HG02981 (cell line): ENCODE measurements at regions not wholly inside any gene's neighbourhood (a gene's known extent, or its start where the extent isn't known, plus 50 kb on each side); places are given as distances from the start of the nearest gene placed in this dataset.
"Not testable (repeated sequence)": the region's sequence is repeated elsewhere in the genome, so short reads cannot be mapped to it uniquely, and the experiment has no call there.

ENCODE experiments used
- ATAC-seq: cut with Tn5 transposase; IDR thresholded peaks from one replicate; pipeline ENCODE4 v1.9.1; 2021; ENCODE audit warnings: mild to moderate bottlenecking, moderate library complexity; ENCODE audit not compliant: unreplicated experiment

DNA sequence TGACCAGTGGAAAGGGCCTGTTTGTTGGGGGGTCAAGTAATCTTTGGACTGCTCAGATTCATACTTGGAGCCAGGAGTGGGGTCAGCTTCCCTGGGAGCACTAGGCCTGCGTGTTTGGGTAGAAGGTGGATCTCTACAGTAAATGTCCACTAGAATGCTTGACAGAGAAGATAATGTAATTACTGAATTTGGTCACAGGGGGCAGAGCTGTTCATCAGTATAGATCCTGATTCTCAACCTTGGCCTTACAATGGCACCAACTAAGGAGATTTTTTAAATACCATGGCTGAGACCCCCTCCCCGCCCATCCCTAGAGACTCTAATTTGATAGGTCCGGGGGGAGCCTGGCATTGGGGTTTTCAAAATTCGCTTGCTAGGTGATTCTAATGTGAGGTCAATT lies 217.5 kb upstream of the PLXNA2 start:
- no peak for ATAC-seq

DNA sequence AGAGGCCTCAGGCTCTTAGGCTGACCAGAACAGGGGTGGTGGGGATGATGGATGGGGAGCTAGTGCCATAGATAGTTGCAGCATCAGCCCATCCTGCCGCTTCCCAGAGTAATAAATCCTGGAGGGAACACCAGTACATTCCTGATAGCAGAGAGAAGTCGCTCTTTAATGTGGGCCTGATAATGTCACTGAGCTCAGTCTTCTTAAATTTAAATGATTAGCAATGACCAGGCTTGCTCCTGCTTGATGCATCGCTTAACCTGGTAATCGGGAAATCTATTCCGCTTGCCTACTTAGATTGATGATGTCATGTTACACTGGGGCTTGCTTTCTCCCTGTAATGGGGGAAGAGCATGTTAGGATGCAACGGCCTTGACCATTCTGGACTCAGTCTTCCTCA lies 218.6 kb upstream of the PLXNA2 start:
- ATAC-seq: no peak

- ATAC-seq: no peak
Observed at GRCh38 chr1:208465266-208465665, 221.1 kb upstream of the PLXNA2 start.

DNA sequence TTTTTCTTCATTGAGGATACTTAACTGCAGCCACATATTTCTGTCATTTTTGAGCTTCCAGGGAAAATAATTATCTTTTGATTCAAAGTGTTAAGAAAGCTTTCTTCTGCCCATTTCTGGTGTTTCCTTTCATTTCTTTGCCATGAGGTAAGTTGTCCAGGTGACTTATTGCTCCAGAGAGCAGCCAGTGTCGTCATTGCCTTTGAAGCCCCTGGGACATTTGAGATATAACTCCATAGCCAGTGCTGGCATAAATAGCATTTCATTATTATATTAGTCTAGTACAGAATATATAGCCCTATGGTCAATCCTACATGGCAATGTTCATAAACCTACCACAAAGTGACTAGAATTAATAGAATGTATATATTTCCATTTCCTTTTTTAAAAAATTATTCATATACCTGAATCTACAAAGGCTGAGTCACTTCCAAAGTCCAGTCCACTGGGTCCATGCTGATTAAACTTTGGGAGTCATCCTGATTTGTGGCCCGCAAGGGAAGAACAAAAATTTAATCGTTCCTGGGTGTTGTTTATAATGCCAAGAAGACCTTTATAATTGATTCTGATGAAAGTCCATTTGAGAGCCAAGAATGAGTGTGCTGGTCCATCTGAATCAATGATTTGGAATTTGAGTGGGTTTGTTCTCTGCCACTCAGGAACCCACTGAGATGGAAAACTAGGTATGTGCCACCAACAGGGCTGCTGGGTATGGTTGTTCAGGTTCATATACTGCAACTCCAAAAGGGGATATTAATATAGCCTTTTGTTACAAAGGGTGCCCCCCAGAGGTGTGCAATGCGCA lies 221.8 kb upstream of the PLXNA2 start:
- no peak for ATAC-seq

- no peak for ATAC-seq
Observed at GRCh38 chr1:208467151-208467780, 223.1 kb upstream of the PLXNA2 start.

GRCh38 chr1:208475449-208475848 lies 231.3 kb upstream of the PLXNA2 start:
- ATAC-seq: no peak

DNA sequence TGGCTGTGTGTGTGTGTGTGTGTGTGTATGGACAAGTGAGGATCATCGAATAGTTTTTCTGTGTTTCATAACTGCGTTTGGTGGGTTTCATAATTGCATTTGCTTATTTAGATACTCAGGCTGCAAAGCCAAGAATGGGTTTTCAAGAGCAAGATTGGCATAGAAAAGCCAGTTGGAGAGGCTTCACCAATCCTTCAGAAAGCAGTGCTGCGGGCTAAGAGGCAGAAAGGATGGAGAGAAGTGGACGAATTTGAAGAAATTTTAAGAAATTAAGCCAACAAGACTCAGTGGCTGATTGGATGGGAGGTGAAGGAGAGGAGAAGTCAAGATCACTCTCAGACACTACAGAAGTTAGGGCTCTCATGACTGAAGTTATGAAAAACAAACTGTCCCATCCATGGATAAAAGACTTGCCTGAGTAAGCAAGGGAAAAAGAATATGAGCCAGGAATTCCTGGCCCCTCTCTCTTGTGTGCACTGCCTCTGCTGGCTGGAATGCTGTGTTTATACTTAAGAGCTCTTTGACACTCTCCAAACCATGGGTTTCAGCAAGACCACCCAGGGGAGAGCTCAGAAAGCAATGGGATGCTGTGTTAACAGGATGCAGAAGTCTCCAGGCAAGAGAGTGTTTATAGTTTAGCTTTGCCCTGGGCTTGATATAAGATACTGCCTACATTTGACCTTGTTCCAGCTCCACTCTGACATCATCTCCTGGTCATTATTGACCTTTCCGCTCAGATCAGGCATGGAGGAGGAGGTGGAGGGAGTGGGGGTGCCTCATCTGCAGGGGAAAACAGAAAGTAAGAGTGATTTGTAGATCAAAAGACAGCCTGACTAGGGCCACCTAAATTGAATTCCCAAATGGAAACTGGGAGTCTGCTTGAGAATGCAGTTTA lies 232.0 kb upstream of the PLXNA2 start:
- ATAC-seq: no peak

GRCh38 chr1:208476846-208477170 lies 232.6 kb upstream of the PLXNA2 start:
- no peak for ATAC-seq

DNA sequence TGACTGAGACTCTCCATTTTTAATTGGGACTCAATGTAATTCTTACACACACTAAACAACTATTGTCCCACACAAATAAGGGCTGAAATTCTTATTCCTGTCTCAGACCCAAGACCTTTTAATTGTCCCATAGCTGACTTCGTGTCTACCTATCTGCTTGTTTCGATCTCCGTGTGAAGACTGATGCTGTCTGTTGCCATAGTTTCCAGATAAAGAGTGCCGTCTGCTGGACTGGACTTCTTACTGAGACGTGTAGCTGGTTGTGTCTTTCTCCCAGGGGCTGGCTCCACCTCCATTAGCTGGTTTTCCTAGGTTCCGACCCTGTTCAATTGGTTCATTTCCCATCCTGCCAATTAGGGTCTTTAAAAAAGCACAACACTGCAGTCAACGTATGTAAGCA lies 235.3 kb upstream of the PLXNA2 start:
- no peak for ATAC-seq

GRCh38 chr1:208485512-208485911 lies 241.3 kb upstream of the PLXNA2 start:
- no peak for ATAC-seq

DNA sequence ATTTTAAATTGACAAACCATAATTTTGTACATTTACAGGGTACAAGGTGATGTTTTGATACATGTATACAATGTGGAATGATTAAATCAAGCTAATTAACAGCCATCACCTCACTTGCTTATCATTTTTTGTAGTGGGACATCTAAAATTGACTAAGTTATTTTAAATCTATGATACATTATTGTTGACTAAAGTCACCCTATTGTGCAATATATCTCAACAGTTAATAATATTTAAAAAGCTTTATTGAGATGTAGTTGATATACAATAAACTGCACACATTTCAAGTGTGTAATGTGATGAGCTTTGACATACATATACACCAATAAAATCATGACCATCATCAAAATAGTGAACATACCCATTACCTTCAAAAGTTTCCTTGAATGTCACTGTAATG lies 242.5 kb upstream of the PLXNA2 start:
- no peak for ATAC-seq

GRCh38 chr1:208488432-208488831 lies 244.2 kb upstream of the PLXNA2 start:
- ATAC-seq: not testable (repeated sequence)

GRCh38 chr1:208496467-208497371 lies 252.5 kb upstream of the PLXNA2 start:
- ATAC-seq: no peak

DNA sequence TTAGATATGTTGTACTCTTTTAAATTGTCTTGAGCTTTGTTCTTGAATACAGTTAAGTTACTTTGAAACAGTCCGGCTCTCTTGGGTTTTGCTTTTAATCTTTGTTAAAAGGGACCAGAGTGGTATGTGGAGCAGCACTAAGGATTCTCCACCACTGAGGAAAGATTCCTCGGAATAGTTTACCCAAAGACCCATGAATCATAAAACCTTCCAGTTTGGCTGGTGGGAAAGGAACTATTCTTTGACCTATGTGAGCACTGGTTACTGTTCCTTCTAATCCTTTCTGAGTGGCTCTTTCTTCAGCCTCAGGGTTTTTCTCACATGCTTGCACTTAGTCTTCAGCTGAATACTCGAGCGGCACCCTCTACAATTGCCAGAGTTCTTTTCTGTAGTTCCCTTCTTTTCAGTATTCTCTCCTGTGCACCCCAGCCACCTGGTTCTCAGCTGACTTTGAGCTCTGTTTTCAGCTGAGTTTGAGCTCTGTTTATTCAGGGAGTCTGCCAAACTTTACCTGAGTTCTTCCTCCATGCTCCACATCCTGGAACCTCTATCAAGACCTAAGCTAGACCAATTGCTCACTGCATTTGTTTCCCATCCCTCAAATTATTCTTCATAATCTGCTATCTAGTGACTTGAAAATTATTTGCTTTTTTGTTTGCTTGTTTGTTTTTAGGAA lies 253.8 kb upstream of the PLXNA2 start:
- ATAC-seq: no peak

DNA sequence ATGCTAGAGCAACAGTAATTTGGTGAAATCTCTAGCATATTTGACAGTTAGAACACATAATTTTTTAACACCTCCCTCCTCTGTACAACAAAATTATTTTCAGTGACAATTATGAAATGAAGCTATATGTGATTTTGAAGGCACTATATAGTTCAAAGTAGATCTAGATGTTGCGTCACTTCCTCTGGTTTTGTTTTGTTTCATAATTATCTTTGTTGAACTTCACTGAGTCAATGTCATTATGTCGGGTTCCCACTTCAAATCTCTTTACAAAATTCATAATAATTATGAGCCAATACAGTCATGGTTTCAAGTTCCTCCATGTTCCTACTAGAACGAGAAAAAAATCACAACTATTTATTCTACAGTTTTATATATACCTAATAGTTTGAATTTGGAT lies 254.8 kb upstream of the PLXNA2 start:
- ATAC-seq: no peak

GRCh38 chr1:208499601-208500000 lies 255.4 kb upstream of the PLXNA2 start:
- ATAC-seq: no peak

- ATAC-seq: no peak
Observed at GRCh38 chr1:208500375-208500774, 256.2 kb upstream of the PLXNA2 start.

DNA sequence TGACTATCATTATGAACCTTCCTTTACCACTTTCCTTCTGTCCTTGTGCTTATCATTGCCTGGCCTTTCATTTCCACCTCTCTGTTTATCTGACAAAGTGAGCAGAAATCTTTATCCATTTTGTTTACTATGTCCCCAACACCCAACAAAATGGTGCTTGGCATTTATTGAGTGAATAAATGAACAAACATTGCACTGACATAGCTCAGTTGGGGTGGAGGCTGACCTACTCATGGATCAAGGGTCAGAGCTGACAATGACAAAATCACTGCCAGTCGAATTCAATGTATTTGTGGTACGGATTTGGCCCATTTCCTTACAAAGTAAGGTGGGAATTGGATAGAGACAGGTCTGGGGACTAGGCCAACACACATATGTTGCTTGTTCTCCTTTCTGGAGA lies 257.4 kb upstream of the PLXNA2 start:
- no peak for ATAC-seq

- ATAC-seq: no peak
Observed at GRCh38 chr1:208503787-208504186, 259.6 kb upstream of the PLXNA2 start.

DNA sequence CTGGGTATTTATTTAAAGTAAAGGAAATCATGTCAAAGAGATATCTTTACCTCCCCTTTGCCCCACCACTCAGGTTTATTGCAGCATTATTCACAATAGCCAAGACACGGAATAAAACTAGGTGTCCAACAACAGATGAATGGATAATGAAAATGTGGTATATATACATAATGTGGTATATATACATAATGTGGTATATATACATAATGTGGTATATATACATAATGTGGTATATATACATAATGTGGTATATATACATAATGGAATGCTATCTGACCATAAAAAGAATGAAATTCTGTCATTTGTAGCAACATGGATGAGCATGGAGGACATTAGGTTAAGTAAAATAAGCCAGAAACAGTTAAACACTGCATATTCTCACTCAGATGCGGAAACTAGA lies 262.6 kb upstream of the PLXNA2 start:
- ATAC-seq: no peak
